ENCODE measurements at regions not wholly inside any gene's neighbourhood (a gene's known extent, or its start where the extent isn't known, plus 50 kb on each side); places are given as distances from the start of the nearest gene placed in this dataset.

DNA sequence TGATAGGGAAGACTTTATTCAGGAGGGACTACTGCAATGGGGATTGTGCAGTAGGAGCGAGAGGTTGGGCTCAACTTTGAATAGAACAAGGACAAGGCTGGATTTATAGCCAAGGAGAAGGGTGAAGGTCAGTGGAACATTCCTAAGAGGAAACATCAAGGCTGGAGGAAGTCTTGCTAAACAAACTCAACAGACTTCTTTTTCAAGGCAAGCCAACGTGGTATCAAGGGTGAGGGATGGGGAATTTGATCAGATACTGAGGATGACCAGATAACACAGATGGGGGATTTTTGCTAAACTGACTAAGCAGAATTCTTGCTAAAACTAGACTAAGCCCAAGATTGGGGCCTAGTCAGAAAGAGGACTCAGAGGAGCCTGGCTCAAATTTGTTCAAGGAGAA, 107.3 kb downstream of the DUSP10 start:
- no peak for DNase-seq
- Histone ChIP-seq H3K4me3 (ENCODE audit: low read depth, low read length) (no peak overlapping the region), H3K36me3 (no peaks in the 10 kb centered on the region), H3K27me3 (ENCODE audit: insufficient read depth, low read depth, severe bottlenecking) (no peaks in the 10 kb centered on the region), H3K27ac (no peak overlapping the region), H3K9me3 (ENCODE audit: severe bottlenecking) (no peaks in the 10 kb centered on the region)
- TF ChIP-seq, protein P1, sequence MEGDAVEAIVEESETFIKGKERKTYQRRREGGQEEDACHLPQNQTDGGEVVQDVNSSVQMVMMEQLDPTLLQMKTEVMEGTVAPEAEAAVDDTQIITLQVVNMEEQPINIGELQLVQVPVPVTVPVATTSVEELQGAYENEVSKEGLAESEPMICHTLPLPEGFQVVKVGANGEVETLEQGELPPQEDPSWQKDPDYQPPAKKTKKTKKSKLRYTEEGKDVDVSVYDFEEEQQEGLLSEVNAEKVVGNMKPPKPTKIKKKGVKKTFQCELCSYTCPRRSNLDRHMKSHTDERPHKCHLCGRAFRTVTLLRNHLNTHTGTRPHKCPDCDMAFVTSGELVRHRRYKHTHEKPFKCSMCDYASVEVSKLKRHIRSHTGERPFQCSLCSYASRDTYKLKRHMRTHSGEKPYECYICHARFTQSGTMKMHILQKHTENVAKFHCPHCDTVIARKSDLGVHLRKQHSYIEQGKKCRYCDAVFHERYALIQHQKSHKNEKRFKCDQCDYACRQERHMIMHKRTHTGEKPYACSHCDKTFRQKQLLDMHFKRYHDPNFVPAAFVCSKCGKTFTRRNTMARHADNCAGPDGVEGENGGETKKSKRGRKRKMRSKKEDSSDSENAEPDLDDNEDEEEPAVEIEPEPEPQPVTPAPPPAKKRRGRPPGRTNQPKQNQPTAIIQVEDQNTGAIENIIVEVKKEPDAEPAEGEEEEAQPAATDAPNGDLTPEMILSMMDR (IDR thresholded peaks at IDR 0.05; ENCODE audit: low read depth, low read length): no peak

- H3K27ac ChIP-seq: no peak overlapping the region
- H3K9me3 ChIP-seq (ENCODE audit: severe bottlenecking): no peaks in the 10 kb centered on the region
- H3K4me3 ChIP-seq (ENCODE audit: low read depth, low read length): no peak overlapping the region
- no peaks in the 10 kb centered on the region for H3K36me3 ChIP-seq
- no peaks in the 10 kb centered on the region for H3K27me3 ChIP-seq (ENCODE audit: insufficient read depth, low read depth, severe bottlenecking)
- TF ChIP-seq, protein P1 (IDR thresholded peaks at IDR 0.05; ENCODE audit: low read depth, low read length): no peak
- no peak for DNase-seq
These were observed 106.6 kb downstream of the DUSP10 start for GRCh38 chr1:221635305-221635704.

GRCh38 chr1:221636096-221636495, 105.8 kb downstream of the DUSP10 start:
- H3K27me3 ChIP-seq (ENCODE audit: insufficient read depth, low read depth, severe bottlenecking): no peaks in the 10 kb centered on the region
- no peak overlapping the region for H3K4me3 ChIP-seq (ENCODE audit: low read depth, low read length)
- TF ChIP-seq, protein P1 (IDR thresholded peaks at IDR 0.05; ENCODE audit: low read depth, low read length): no peak
- no peaks in the 10 kb centered on the region for H3K36me3 ChIP-seq
- no peak overlapping the region for H3K27ac ChIP-seq
- no peak for DNase-seq
- no peaks in the 10 kb centered on the region for H3K9me3 ChIP-seq (ENCODE audit: severe bottlenecking)

DNA sequence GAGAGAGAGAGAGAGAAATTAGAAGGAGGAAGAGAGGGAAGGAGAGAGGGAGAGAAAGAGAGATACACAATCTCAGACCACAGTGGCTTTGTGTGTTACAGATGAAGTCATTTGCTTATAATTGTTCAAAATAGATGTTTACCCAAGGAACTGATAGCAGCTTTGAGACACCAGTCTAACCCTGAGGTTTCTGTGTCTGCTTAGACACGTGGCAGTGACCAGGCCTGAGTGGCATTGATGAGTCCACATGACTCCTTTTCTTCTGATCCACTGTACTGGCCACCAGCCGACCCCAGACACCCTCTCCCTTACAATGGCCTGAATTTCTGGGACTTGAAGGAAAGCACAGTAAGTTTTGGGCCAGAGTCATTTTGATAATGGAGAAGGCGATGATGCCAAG, 104.9 kb downstream of the DUSP10 start:
- no peak for DNase-seq
- H3K9me3 ChIP-seq (ENCODE audit: severe bottlenecking): no peaks in the 10 kb centered on the region
- H3K27me3 ChIP-seq (ENCODE audit: insufficient read depth, low read depth, severe bottlenecking): no peaks in the 10 kb centered on the region
- H3K36me3 ChIP-seq: no peaks in the 10 kb centered on the region
- no peak overlapping the region for H3K4me3 ChIP-seq (ENCODE audit: low read depth, low read length)
- H3K27ac ChIP-seq: no peak overlapping the region
- TF ChIP-seq, protein P1 (IDR thresholded peaks at IDR 0.05; ENCODE audit: low read depth, low read length): no peak

GRCh38 chr1:221637641-221638041, 104.2 kb downstream of the DUSP10 start:
- no peaks in the 10 kb centered on the region for H3K27me3 ChIP-seq (ENCODE audit: insufficient read depth, low read depth, severe bottlenecking)
- no peaks in the 10 kb centered on the region for H3K9me3 ChIP-seq (ENCODE audit: severe bottlenecking)
- no peak overlapping the region for H3K4me3 ChIP-seq (ENCODE audit: low read depth, low read length)
- TF ChIP-seq, protein P1 (IDR thresholded peaks at IDR 0.05; ENCODE audit: low read depth, low read length): no peak
- DNase-seq: no peak
- no peaks in the 10 kb centered on the region for H3K36me3 ChIP-seq
- no peak overlapping the region for H3K27ac ChIP-seq

GRCh38 chr1:221638595-221638994, 103.3 kb downstream of the DUSP10 start:
- no peaks in the 10 kb centered on the region for H3K27me3 ChIP-seq (ENCODE audit: insufficient read depth, low read depth, severe bottlenecking)
- TF ChIP-seq, protein P1 (IDR thresholded peaks at IDR 0.05; ENCODE audit: low read depth, low read length): no peak
- no peak overlapping the region for H3K27ac ChIP-seq
- H3K4me3 ChIP-seq (ENCODE audit: low read depth, low read length): no peak overlapping the region
- no peaks in the 10 kb centered on the region for H3K36me3 ChIP-seq
- DNase-seq: no peak
- no peaks in the 10 kb centered on the region for H3K9me3 ChIP-seq (ENCODE audit: severe bottlenecking)
